H9 (cell line): ENCODE measurements at regions not wholly inside any gene's neighbourhood (a gene's known extent, or its start where the extent isn't known, plus 50 kb on each side); places are given as distances from the start of the nearest gene placed in this dataset.

ENCODE experiments used
- DNase-seq: peaks from one replicate; pipeline ENCODE4 v3.0.0-alpha.2; 2017
- H2AFZ ChIP-seq: one replicate; pipeline ENCODE4 v1.6.1; 2013; ENCODE audit warnings: mild to moderate bottlenecking, low read length, control low read depth, moderate library complexity
- H2AK5ac ChIP-seq: 2 replicates; pipeline ENCODE4 v1.6.1; 2013; ENCODE audit warnings: low read length, control low read depth, mixed read lengths; ENCODE audit not compliant: insufficient read length
- H2BK120ac ChIP-seq: one replicate; pipeline ENCODE4 v1.6.1; 2013; ENCODE audit warnings: low read depth, mild to moderate bottlenecking, low read length, control low read depth, inconsistent platforms; ENCODE audit not compliant: poor library complexity, severe bottlenecking
- H2BK12ac ChIP-seq: 2 replicates; pipeline ENCODE4 v1.6.1; 2013; ENCODE audit warnings: low read length, control low read depth, mixed read lengths, low read depth; ENCODE audit not compliant: insufficient read length
- H2BK15ac ChIP-seq: 2 replicates; pipeline ENCODE4 v1.6.1; 2013; ENCODE audit warnings: low read depth, low read length, control low read depth
- H2BK20ac ChIP-seq: one replicate; pipeline ENCODE4 v1.6.1; 2013; ENCODE audit warnings: low read depth, mild to moderate bottlenecking, low read length, control low read depth, inconsistent platforms; ENCODE audit not compliant: poor library complexity, severe bottlenecking
- H2BK5ac ChIP-seq: 2 replicates; pipeline ENCODE4 v1.6.1; 2013; ENCODE audit warnings: low read length, control low read depth, mixed read lengths; ENCODE audit not compliant: insufficient read length
- H3K14ac ChIP-seq: 2 replicates; pipeline ENCODE4 v1.6.1; 2013; ENCODE audit warnings: low read length, control low read depth; ENCODE audit not compliant: insufficient read depth
- H3K18ac ChIP-seq: 2 replicates; pipeline ENCODE4 v1.6.1; 2013; ENCODE audit warnings: low read depth, mild to moderate bottlenecking, mixed read lengths, low read length, control low read depth; ENCODE audit not compliant: insufficient read length
- H3K23ac ChIP-seq: 2 replicates; pipeline ENCODE4 v1.6.1; 2013; ENCODE audit warnings: low read length, control low read depth, mixed read lengths, low read depth; ENCODE audit not compliant: insufficient read length
- H3K23me2 ChIP-seq: 2 replicates; pipeline ENCODE4 v1.6.1; 2013; ENCODE audit warnings: low read depth, mild to moderate bottlenecking, mixed read lengths, low read length, control low read depth; ENCODE audit not compliant: insufficient read length, poor library complexity, severe bottlenecking
- H3K27ac ChIP-seq: 2 replicates; pipeline ENCODE4 v1.5.1; 2013; ENCODE audit warnings: low read length, control low read depth, mixed read lengths, low read depth; ENCODE audit not compliant: insufficient read length
- H3K27me3 ChIP-seq: 2 replicates; pipeline ENCODE4 v1.6.1; 2013; ENCODE audit warnings: low read length, control low read depth, inconsistent platforms; ENCODE audit not compliant: insufficient read depth
- H3K4ac ChIP-seq: 2 replicates; pipeline ENCODE4 v1.6.1; 2013; ENCODE audit warnings: low read depth, mild to moderate bottlenecking, control low read depth, inconsistent platforms, low read length, moderate library complexity
- H3K4me1 ChIP-seq: 2 replicates; pipeline ENCODE4 v1.6.1; 2013; ENCODE audit warnings: low read length, control low read depth, inconsistent platforms; ENCODE audit not compliant: insufficient read depth
- H3K4me2 ChIP-seq: 2 replicates; pipeline ENCODE4 v1.6.1; 2013; ENCODE audit warnings: low read length, control low read depth, mixed read lengths; ENCODE audit not compliant: insufficient read length, insufficient read depth
- H3K56ac ChIP-seq: 2 replicates; pipeline ENCODE4 v1.6.1; 2013; ENCODE audit warnings: low read depth, mild to moderate bottlenecking, mixed read lengths, low read length, control low read depth; ENCODE audit not compliant: insufficient read length
- H3K79me1 ChIP-seq: 2 replicates; pipeline ENCODE4 v1.6.1; 2013; ENCODE audit warnings: low read depth, mild to moderate bottlenecking, moderate library complexity, low read length, control low read depth, inconsistent platforms; ENCODE audit not compliant: insufficient read depth, poor library complexity, severe bottlenecking
- H3K79me2 ChIP-seq: 2 replicates; pipeline ENCODE4 v1.6.1; 2013; ENCODE audit warnings: low read length, control low read depth, inconsistent platforms; ENCODE audit not compliant: insufficient read depth
- H3K9ac ChIP-seq: 2 replicates; pipeline ENCODE4 v1.6.1; 2013; ENCODE audit warnings: low read length, control low read depth, mixed read lengths; ENCODE audit not compliant: insufficient read length; ENCODE audit errors: extremely low read depth
- H3K9me3 ChIP-seq: one replicate; pipeline ENCODE4 v1.6.1; 2013; ENCODE audit warnings: low read depth, low read length, inconsistent platforms; ENCODE audit not compliant: control insufficient read depth
- H3T11ph ChIP-seq: one replicate; pipeline ENCODE4 v1.6.1; 2013; ENCODE audit warnings: mild to moderate bottlenecking, low read length, control low read depth, inconsistent platforms
- H4K20me1 ChIP-seq: one replicate; pipeline ENCODE4 v1.6.1; 2013; ENCODE audit not compliant: control insufficient read depth, insufficient read length, insufficient read depth
- H4K5ac ChIP-seq: 2 replicates; pipeline ENCODE4 v1.6.1; 2013; ENCODE audit warnings: low read depth, mild to moderate bottlenecking, mixed read lengths, low read length, control low read depth; ENCODE audit not compliant: insufficient read length
- H4K8ac ChIP-seq: replicated peaks from 2 replicates; pipeline ENCODE4 v1.6.1; 2013; ENCODE audit warnings: low read length, control low read depth, mixed read lengths, low read depth; ENCODE audit not compliant: insufficient read length
- H4K91ac ChIP-seq: 2 replicates; pipeline ENCODE4 v1.6.1; 2013; ENCODE audit warnings: low read depth, mild to moderate bottlenecking, moderate library complexity, mixed read lengths, low read length, control low read depth; ENCODE audit not compliant: insufficient read length
- H3K27ac Mint-ChIP-seq, 3 experiments: 2 replicates in 2 of 3; 3 replicates in 1 of 3; pipeline ENCODE4 v1.8.0; 2020 to 2021; ENCODE audit warnings: mixed read lengths in 3 of 3, mild to moderate bottlenecking in 1 of 3, moderate library complexity in 1 of 3
- H3K27me3 Mint-ChIP-seq: 2 replicates; pipeline ENCODE4 v1.8.0; 2021; ENCODE audit warnings: low read depth, mild to moderate bottlenecking, moderate library complexity, mixed read lengths
- H3K36me3 Mint-ChIP-seq, 3 experiments: 2 replicates in 2 of 3; 3 replicates in 1 of 3; pipeline ENCODE4 v1.8.0; 2020 to 2021; ENCODE audit warnings: low read depth in 3 of 3, mixed read lengths in 3 of 3; ENCODE audit not compliant: insufficient read depth in 1 of 3
- H3K4me1 Mint-ChIP-seq, 2 experiments: 2 replicates each; pipeline ENCODE4 v1.8.0; 2020; ENCODE audit warnings: mixed read lengths in 2 of 2
- H3K4me3 Mint-ChIP-seq, 2 experiments: 2 replicates in 1 of 2; 3 replicates in 1 of 2; pipeline ENCODE4 v1.8.0; 2020 to 2021; ENCODE audit warnings: mild to moderate bottlenecking in 2 of 2, mixed read lengths in 2 of 2, moderate library complexity in 1 of 2
- H3K9me3 Mint-ChIP-seq, 2 experiments: 2 replicates in 1 of 2; 3 replicates in 1 of 2; pipeline ENCODE4 v1.8.0; 2020; ENCODE audit warnings: mild to moderate bottlenecking in 2 of 2, mixed read lengths in 2 of 2, moderate library complexity in 1 of 2
- WGBS: extraction: QIAGEN DNeasy Blood & Tissue Kit; methylation state at CpG from one replicate; pipeline ENCODE4 v1.1.7; 2013; ENCODE audit warnings: missing lambda C conversion rate, low lambda C conversion rate, mixed read lengths; ENCODE audit not compliant: insufficient read length; ENCODE audit errors: extremely low coverage; 5-methylcytosine and 5-hydroxymethylcytosine counted together
- TF ChIP-seq, protein P1 (sequence below): fragments of 200-600 bp; sonication (generic); conservative IDR thresholded peaks from 3 replicates; pipeline ENCODE4 v1.8.0; 2021; ENCODE audit warnings: antibody characterized with exemption, mild to moderate bottlenecking

DNA sequence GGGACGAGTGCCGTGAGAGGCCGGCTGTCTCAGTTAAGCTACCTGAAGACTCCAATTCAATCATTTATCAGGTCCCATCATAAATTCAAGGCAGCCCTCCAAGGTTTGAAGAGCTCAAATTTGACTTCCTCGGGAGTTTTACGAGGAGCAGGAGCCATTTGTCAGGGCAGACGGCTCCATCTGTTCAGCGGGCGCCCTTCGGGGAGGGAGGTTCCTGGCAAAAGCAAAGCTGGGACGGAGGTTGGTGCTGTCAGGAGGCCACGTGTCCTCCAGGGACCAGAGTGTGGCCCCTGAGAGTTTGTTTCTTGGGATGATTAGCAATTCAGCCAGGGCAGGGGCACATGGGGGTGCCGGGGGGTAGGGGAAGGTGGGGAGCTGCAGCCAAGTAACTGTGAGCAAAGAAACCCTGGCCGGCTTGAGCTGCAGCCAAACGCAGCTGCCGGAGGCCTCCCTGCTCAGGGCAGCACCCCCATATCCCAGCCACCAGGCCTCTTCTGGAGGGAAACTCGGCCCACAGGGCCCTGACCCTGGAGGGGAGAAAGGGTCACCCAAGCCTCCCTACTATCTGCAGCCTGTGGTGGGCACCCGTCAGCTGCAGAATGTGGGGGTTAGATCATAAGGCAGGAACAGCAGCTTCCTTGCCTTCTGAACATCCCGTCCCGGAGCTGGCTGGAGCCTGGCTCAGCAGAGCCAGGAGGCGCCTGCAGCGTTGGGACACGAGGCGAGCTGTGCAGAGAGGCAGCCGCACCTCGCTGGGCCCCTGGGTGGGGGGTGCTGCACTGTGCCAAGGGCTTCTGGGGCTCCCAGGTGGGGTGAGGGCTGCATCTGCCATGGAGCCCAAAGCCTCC, 63.6 kb upstream of the GATA5 start:
- H3K36me3 Mint-ChIP-seq = peaks cover 0 to 2% (median 0%) of the 10 kb centered on the region in 3 experiments; a peak in 1 of 7 replicates
- H3K27ac ChIP-seq = no peak overlapping the region
- no peaks in the 10 kb centered on the region for H3K9me3 ChIP-seq
- H2AK5ac ChIP-seq = no peak overlapping the region
- H3K18ac ChIP-seq = no peak overlapping the region
- H2BK20ac ChIP-seq = no peak overlapping the region
- no peaks in the 10 kb centered on the region for H3K79me2 ChIP-seq
- H2BK12ac ChIP-seq = no peak overlapping the region
- H2BK5ac ChIP-seq = no peak overlapping the region
- H2BK120ac ChIP-seq = no peak overlapping the region
- H4K5ac ChIP-seq = no peak overlapping the region
- no peak overlapping the region for H4K91ac ChIP-seq
- H3K4me1 ChIP-seq = no peaks in the 10 kb centered on the region
- H4K20me1 ChIP-seq = no peaks in the 10 kb centered on the region
- peaks cover 1 to 2% of the 10 kb centered on the region in 2 experiments; a peak in 4 of 5 replicates for H3K9me3 Mint-ChIP-seq
- H2BK15ac ChIP-seq = no peak overlapping the region
- no peaks in the 10 kb centered on the region for H3K23me2 ChIP-seq
- no CpG with 5 or more reads among the region's 25 CpGs for WGBS
- no peak overlapping the region for H3K56ac ChIP-seq
- no peak overlapping the region for H3K23ac ChIP-seq
- no peak overlapping the region; a peak in 1 of 7 replicates for H3K27ac Mint-ChIP-seq
- no peak overlapping the region for H3K14ac ChIP-seq
- peaks cover 0 to 6% of the 10 kb centered on the region in 2 experiments; a peak in 1 of 4 replicates for H3K4me1 Mint-ChIP-seq
- no peak overlapping the region for H3T11ph ChIP-seq
- no peak overlapping the region for H3K4me2 ChIP-seq
- no peak overlapping the region for H3K4ac ChIP-seq
- no peak for DNase-seq
- H3K4me3 Mint-ChIP-seq = no peak overlapping the region
- H4K8ac ChIP-seq = no peak overlapping the region
- H3K79me1 ChIP-seq = no peaks in the 10 kb centered on the region
- H3K27me3 Mint-ChIP-seq = peaks cover 5% of the 10 kb centered on the region
- H3K9ac ChIP-seq = no peak overlapping the region
- TF ChIP-seq, protein P1, sequence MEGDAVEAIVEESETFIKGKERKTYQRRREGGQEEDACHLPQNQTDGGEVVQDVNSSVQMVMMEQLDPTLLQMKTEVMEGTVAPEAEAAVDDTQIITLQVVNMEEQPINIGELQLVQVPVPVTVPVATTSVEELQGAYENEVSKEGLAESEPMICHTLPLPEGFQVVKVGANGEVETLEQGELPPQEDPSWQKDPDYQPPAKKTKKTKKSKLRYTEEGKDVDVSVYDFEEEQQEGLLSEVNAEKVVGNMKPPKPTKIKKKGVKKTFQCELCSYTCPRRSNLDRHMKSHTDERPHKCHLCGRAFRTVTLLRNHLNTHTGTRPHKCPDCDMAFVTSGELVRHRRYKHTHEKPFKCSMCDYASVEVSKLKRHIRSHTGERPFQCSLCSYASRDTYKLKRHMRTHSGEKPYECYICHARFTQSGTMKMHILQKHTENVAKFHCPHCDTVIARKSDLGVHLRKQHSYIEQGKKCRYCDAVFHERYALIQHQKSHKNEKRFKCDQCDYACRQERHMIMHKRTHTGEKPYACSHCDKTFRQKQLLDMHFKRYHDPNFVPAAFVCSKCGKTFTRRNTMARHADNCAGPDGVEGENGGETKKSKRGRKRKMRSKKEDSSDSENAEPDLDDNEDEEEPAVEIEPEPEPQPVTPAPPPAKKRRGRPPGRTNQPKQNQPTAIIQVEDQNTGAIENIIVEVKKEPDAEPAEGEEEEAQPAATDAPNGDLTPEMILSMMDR = no peak
- no peaks in the 10 kb centered on the region for H3K27me3 ChIP-seq
- no peak overlapping the region for H2AFZ ChIP-seq
